B cell (primary cell): ENCODE measurements at regions not wholly inside any gene's neighbourhood (a gene's known extent, or its start where the extent isn't known, plus 50 kb on each side); places are given as distances from the start of the nearest gene placed in this dataset.

Experiments
- ATAC-seq: fragments of 200-7000 bp; cut with Tn5 transposase; one replicate; pipeline ENCODE4 v1.10.0; 2021; ENCODE audit warnings: low read depth, mild to moderate bottlenecking, moderate number of reproducible peaks, moderate library complexity
- CTCF ChIA-PET: fragments of 350-600 bp; sonication (Branson Sonifier 250); formaldehyde crosslinking; loops from one replicate; lab custom pipeline; 2021; ENCODE audit warnings: antibody characterized with exemption, inconsistent platforms; lab: Charles Lee
- POLR2A ChIA-PET: fragments of 350-600 bp; sonication (Branson Sonifier 250); formaldehyde crosslinking; loops from one replicate; lab custom pipeline; 2021; ENCODE audit warnings: antibody characterized with exemption; lab: Charles Lee
- DNase-seq: peaks from one replicate; pipeline ENCODE4 v3.0.0; 2013
- H2AFZ ChIP-seq: 2 replicates; pipeline ENCODE4 v1.6.1; 2012; ENCODE audit warnings: mild to moderate bottlenecking, low read depth, low read length; ENCODE audit not compliant: insufficient read depth, poor library complexity, severe bottlenecking
- H3K27ac ChIP-seq, 2 donors: 1 replicate in 1 of 2; 2 replicates in 1 of 2; pipeline ENCODE4 v1.5.1; 2012 to 2013; ENCODE audit warnings: low read length in 2 of 2, mild to moderate bottlenecking in 2 of 2, moderate library complexity in 1 of 2
- H3K27me3 ChIP-seq, 4 experiments: fragments of 200-600 bp in 1 of 4; sonication (generic) in 1 of 4; replicated peaks in 1 of 4; 1 replicate in 2 of 4; 2 replicates in 2 of 4; pipeline versions ENCODE4 v1.6.1 to v1.7.0; 2013 to 2016; ENCODE audit warnings: low read length in 3 of 4, mild to moderate bottlenecking in 2 of 4, mixed read lengths in 1 of 4, moderate library complexity in 1 of 4; ENCODE audit not compliant: insufficient read depth in 4 of 4, control insufficient read depth in 3 of 4; ENCODE audit errors: control extremely low read depth in 1 of 4
- H3K36me3 ChIP-seq, 2 experiments: replicated peaks in 1 of 2; 1 replicate in 1 of 2; 2 replicates in 1 of 2; pipeline versions ENCODE4 v1.6.1 to v1.7.1; 2013; ENCODE audit warnings: low read length in 1 of 2; ENCODE audit not compliant: insufficient read depth in 2 of 2, control insufficient read depth in 1 of 2; ENCODE audit errors: control extremely low read depth in 1 of 2, extremely low read depth in 1 of 2
- H3K4me1 ChIP-seq, 2 donors: fragments of 200-600 bp in 1 of 2; sonication (generic) in 1 of 2; 1 replicate in 1 of 2; 2 replicates in 1 of 2; pipeline versions ENCODE4 v1.5.1 to v1.6.1; 2013 to 2017; ENCODE audit warnings: low read length in 2 of 2; ENCODE audit not compliant: control insufficient read depth in 2 of 2, insufficient read depth in 2 of 2
- H3K4me2 ChIP-seq: replicated peaks from 2 replicates; pipeline ENCODE3; 2012; ENCODE audit warnings: mild to moderate bottlenecking, low read depth, low read length; ENCODE audit not compliant: poor library complexity, severe bottlenecking
- H3K4me3 ChIP-seq, 5 experiments: fragments of 200-600 bp in 1 of 5; sonication (generic) in 1 of 5; 1 replicate in 3 of 5; 2 replicates in 2 of 5; pipeline versions ENCODE4 v1.5.1 to v1.7.0; 2011 to 2016; ENCODE audit warnings: low read length in 4 of 5, mild to moderate bottlenecking in 4 of 5, low read depth in 2 of 5, control low read depth in 1 of 5, moderate library complexity in 1 of 5; ENCODE audit not compliant: insufficient read depth in 1 of 5; ENCODE audit errors: control extremely low read depth in 1 of 5, extremely low read depth in 1 of 5
- H3K79me2 ChIP-seq: fragments of 200-600 bp; sonication (generic); one replicate; pipeline ENCODE4 v1.6.0; 2016; ENCODE audit warnings: low read length; ENCODE audit not compliant: control insufficient read depth, insufficient read depth
- H3K9ac ChIP-seq: fragments of 200-600 bp; sonication (generic); 2 replicates; pipeline ENCODE4 v1.6.1; 2017; ENCODE audit warnings: mild to moderate bottlenecking, low read length, moderate library complexity
- H3K9me3 ChIP-seq, 3 donors: one replicate each; pipeline versions ENCODE4 v1.6.1 to v1.7.1; 2013; ENCODE audit warnings: low read length in 2 of 3; ENCODE audit not compliant: control insufficient read depth in 2 of 3, insufficient read depth in 1 of 3; ENCODE audit errors: control extremely low read depth in 1 of 3
- H4K20me1 ChIP-seq: 2 replicates; pipeline ENCODE4 v1.6.0; 2012; ENCODE audit warnings: mild to moderate bottlenecking, low read length; ENCODE audit not compliant: insufficient read depth, control insufficient read depth, poor library complexity, severe bottlenecking
- H3K27ac Mint-ChIP-seq: one replicate; pipeline ENCODE4 v1.8.0; 2021; ENCODE audit warnings: mixed read lengths
- H3K27me3 Mint-ChIP-seq: one replicate; pipeline ENCODE4 v1.8.0; 2021; ENCODE audit warnings: mixed read lengths
- H3K4me1 Mint-ChIP-seq: one replicate; pipeline ENCODE4 v1.8.0; 2021; ENCODE audit warnings: mixed read lengths
- H3K4me3 Mint-ChIP-seq: one replicate; pipeline ENCODE4 v1.8.0; 2021; ENCODE audit warnings: mixed read lengths
- H3K9me3 Mint-ChIP-seq: one replicate; pipeline ENCODE4 v1.8.0; 2022; ENCODE audit warnings: mixed read lengths; ENCODE audit not compliant: insufficient read depth
- CTCF ChIP-seq: fragments of 200-600 bp; IDR thresholded peaks from one replicate; pipeline ENCODE4 v1.8.0; 2022; ENCODE audit warnings: antibody characterized with exemption, mild to moderate bottlenecking
- EZH2 ChIP-seq: IDR thresholded peaks from 2 replicates; pipeline ENCODE4 v1.6.1; 2012; ENCODE audit warnings: borderline replicate concordance, low read depth, mild to moderate bottlenecking, moderate library complexity, low read length; ENCODE audit not compliant: insufficient read depth, poor library complexity, severe bottlenecking
- WGBS: methylation state at CpG from one replicate; pipeline ENCODE4 v1.1.5; 2013; ENCODE audit warnings: missing lambda C conversion rate; ENCODE audit not compliant: insufficient coverage; 5-methylcytosine and 5-hydroxymethylcytosine counted together
- intact Hi-C: fragments of 100-400 bp; cut with micrococcal nuclease; formaldehyde crosslinking; loops from one replicate; pipeline ENCODE4 v1.10.0; 2022

GRCh38 chr12:47356129-47356700, 276.5 kb upstream of the AMIGO2 start:
- Histone ChIP-seq H3K4me1 (peaks cover 71 to 80% of the 10 kb centered on the region in 2 donors), H3K27me3 (no peaks in the 10 kb centered on the region), H3K4me2 (peak overlapping the region; percentile 69), H3K9me3 (peaks cover 0 to 10% (median 3%) of the 10 kb centered on the region in 3 donors), H3K79me2 (no peaks in the 10 kb centered on the region), H3K9ac (peak overlapping the region; percentile 27), H4K20me1 (no peaks in the 10 kb centered on the region), H2AFZ (no peak overlapping the region), H3K4me3 (peak overlapping the region in 1 of 5 experiments; percentile 31), H3K36me3 (no peaks in the 10 kb centered on the region), H3K27ac (peak overlapping the region; percentile 91 to 95)
- intact Hi-C loops: loop anchor here (1.0 to 5.0 kb wide), 9 partner anchors 41 to 1139 kb away; partner anchors contain the start of gene SLC38A2
- 0% methylated on average over 2 of the region's 3 CpGs for WGBS
- POLR2A ChIA-PET: interaction anchor here (1.0 to 1.4 kb wide), 5 partner anchors 12 to 383 kb away, joined by 3 to 7 read pairs (median 3); no protein-coding TSS in a partner anchor
- peaks cover 8% of the 10 kb centered on the region for H3K9me3 Mint-ChIP-seq
- DNase-seq (peak; percentile 93), ATAC-seq (peak; percentile 77)
- H3K27ac Mint-ChIP-seq: peak overlapping the region; percentile 98
- TF ChIP-seq CTCF: no peak
- peaks cover 78% of the 10 kb centered on the region for H3K4me1 Mint-ChIP-seq
- peak overlapping the region; percentile 74 for H3K4me3 Mint-ChIP-seq
- CTCF ChIA-PET: interaction anchor here (1.0 to 2.9 kb wide), 8 partner anchors 11 to 324 kb away, joined by 3 to 12 read pairs (median 4); no protein-coding TSS in a partner anchor
- H3K27me3 Mint-ChIP-seq: no peaks in the 10 kb centered on the region

- no peaks in the 10 kb centered on the region for H3K36me3 ChIP-seq
- H3K9ac ChIP-seq: no peak overlapping the region
- peak overlapping the region; percentile 50 to 52 for H3K27ac ChIP-seq
- H2AFZ ChIP-seq: peak overlapping the region; percentile 53
- DNase-seq: no peak
- no peak overlapping the region for H3K4me2 ChIP-seq
- peaks cover 75 to 80% of the 10 kb centered on the region in 2 donors for H3K4me1 ChIP-seq
- H3K79me2 ChIP-seq: no peaks in the 10 kb centered on the region
- no peak for ATAC-seq
- no peaks in the 10 kb centered on the region for H4K20me1 ChIP-seq
- H3K4me3 ChIP-seq: no peak overlapping the region
- no peaks in the 10 kb centered on the region for H3K27me3 Mint-ChIP-seq
- peak overlapping the region; percentile 86 for H3K27ac Mint-ChIP-seq
- ChIA-PET POLR2A (interaction anchor here (0.6 kb wide), 1 partner anchor 133 kb away, joined by 8 read pairs; no protein-coding TSS in a partner anchor), CTCF (interaction anchor here (0.6 to 1.4 kb wide), 4 partner anchors 11 to 633 kb away, joined by 3 to 5 read pairs (median 3); no protein-coding TSS in a partner anchor)
- intact Hi-C loops: no loop called here
- WGBS: 35% methylated on average over 6 of the region's 6 CpGs
- peaks cover 0 to 9% (median 0%) of the 10 kb centered on the region in 3 donors for H3K9me3 ChIP-seq
- H3K9me3 Mint-ChIP-seq: peaks cover 8% of the 10 kb centered on the region
- H3K4me1 Mint-ChIP-seq: peaks cover 79% of the 10 kb centered on the region
- peak overlapping the region; percentile 85 for H3K4me3 Mint-ChIP-seq
- H3K27me3 ChIP-seq: no peaks in the 10 kb centered on the region
- TF ChIP-seq CTCF (no peak), EZH2 (no peak)
Measured at GRCh38 chr12:47353508-47353907, 273.7 kb upstream of the AMIGO2 start.
